NCI-H226 (cell line): ENCODE measurements at regions not wholly inside any gene's neighbourhood (a gene's known extent, or its start where the extent isn't known, plus 50 kb on each side); places are given as distances from the start of the nearest gene placed in this dataset.
"Not testable (repeated sequence)": the region's sequence is repeated elsewhere in the genome, so short reads cannot be mapped to it uniquely, and the experiment has no call there.

Source experiments
- DNase-seq: peaks from one replicate; pipeline ENCODE4 v3.0.0-alpha.2; 2015

DNA sequence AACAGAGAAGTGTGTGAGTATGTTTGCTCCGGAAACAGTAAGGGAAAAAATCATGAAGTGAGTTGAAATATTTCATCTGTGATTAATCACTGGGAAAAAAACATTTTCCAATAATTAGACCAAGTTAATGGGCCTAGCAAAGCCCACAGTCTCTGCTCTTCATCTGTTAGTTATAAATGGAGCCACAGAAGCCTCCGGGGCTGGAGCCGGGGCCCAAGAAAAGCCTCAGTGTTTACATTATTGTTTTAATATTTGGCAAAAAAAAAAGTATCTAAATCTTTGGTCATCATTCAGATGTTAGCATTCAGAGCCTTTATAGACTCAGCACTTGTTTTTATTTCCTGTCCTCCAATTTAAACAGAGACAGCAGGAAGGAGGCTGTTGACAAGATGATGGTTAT lies 115.0 kb downstream of the UBE2U start:
- DNase-seq, result no peak

GRCh38 chr1:64320007-64320406 lies 116.6 kb downstream of the UBE2U start:
- no peak for DNase-seq

- DNase-seq, result no peak
These were observed 117.0 kb downstream of the UBE2U start for GRCh38 chr1:64320470-64320869.

DNA sequence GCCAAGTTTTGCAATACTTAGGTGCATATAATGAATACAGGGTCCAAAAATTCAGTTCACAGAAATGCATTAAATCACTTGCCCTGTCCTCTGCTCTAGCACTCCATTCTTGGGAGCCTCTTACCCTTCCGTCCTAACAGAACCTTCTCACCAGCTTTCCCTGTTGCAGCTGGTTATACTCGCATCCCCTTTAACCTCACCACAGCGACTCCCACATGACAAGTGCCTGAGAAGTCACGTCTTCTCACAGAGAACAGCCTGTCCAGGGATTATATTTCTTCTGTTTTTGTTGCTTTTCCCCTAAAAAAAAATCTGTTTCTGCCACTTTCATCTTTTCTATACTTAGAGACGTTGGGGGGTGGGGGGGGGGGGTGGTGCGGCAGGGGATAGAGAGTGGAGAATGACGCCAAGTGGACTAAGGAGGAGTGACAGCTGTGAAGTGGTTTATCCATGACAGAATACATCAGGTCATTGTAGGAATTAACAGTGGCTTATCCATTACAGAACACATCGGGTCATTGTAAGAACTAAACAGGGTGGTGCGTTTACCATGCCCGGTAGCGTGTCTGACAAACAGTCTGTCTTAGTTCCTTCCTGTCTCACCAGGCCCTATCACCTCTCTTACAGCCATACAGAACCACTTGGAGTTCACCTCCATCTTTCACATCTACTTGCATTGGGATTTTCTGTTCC lies 117.6 kb downstream of the UBE2U start:
- DNase-seq, result no peak

GRCh38 chr1:64323054-64323453 lies 119.6 kb downstream of the UBE2U start:
- DNase-seq, result peak; percentile 29

DNA sequence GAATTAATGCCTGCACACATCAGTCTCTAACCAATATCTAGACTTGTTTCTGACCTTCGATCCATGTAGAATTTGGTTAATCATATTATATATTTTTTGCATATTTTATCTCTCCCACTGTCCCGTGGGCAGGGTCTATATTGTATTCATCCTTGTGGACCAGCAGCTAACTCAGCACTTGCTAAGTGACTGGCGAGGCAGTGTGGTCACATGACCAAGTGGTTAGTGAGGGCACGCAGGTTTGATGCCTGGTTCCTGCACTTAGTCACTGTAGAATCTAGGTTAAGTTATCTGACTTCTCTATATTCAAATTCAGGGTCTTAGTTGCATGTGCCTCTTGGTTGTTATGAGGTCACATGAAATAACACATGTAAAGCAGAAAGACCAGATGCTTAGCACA lies 120.5 kb downstream of the UBE2U start:
- no peak for DNase-seq

- DNase-seq, result no peak
These were observed 122.4 kb downstream of the UBE2U start for GRCh38 chr1:64325856-64326255.

- no peak for DNase-seq
These were observed 123.7 kb downstream of the UBE2U start for GRCh38 chr1:64327119-64327518.

DNA sequence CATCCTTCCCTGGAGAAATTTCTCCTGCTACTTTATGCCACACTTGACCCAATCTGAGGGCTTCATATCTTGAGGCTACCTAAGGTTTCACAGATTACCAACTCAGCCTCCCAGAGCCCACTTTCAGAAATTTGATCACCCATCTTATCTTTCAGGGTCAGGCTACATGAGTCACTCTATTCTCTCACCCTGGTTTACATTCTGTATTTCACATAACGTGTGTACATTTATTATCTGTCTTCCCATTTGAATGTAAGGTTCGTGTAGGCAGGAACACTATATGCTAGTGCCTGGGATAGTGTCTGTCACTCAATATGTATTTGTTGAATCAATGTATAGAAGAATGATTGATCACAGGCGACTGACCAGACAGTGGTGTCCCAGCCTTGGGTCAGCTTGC lies 124.8 kb downstream of the UBE2U start:
- peak; percentile 2 for DNase-seq

GRCh38 chr1:64330839-64331238 lies 127.4 kb downstream of the UBE2U start:
- no peak for DNase-seq

DNA sequence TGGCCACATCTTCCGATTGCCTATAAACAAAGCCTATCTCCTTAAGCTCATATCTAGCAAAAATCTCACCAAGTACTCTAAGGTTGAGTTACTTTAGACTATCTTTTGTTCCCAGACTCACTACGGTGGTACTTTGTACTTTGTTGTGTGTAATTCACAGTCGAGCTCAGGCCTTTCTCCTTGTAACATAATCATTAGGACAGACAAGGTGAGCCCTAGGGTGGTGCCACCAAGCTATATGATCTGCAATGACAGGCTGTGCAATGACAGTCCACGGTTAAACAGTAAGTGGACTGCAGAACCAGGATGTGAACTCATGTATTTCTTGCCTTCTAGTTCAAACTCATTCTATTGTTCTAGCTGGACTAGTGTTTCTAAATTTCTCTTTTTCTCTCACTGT lies 132.2 kb downstream of the UBE2U start:
- no peak for DNase-seq

DNA sequence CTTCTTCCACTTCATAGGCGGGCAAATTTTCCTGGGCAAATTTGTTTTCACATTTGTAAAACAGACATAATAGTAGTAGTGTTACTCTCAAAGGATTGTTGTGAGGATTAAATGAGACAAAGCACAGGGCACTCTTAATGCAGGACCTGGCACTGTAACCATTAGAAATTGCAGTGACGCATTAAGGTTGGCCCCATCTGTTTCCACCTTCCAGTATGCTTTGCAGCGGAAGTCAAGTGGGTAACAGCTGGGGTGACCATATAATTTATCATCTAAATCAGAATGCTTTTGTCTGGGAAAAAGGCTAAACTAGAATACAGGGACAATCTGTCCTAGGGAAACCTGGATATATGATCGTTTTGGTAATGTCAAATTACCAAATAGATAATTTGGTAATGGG lies 132.5 kb upstream of the CACHD1 start:
- no peak for DNase-seq

GRCh38 chr1:64337926-64338325 lies 132.0 kb upstream of the CACHD1 start:
- DNase-seq, result no peak

- no peak for DNase-seq
These were observed 129.6 kb upstream of the CACHD1 start for GRCh38 chr1:64340361-64340760.

GRCh38 chr1:64343105-64343822 lies 126.7 kb upstream of the CACHD1 start:
- DNase-seq, result peak; percentile 95

GRCh38 chr1:64343823-64344190 lies 126.1 kb upstream of the CACHD1 start:
- DNase-seq, result peak; percentile 36

GRCh38 chr1:64348270-64348960 lies 121.5 kb upstream of the CACHD1 start:
- no peak for DNase-seq

DNA sequence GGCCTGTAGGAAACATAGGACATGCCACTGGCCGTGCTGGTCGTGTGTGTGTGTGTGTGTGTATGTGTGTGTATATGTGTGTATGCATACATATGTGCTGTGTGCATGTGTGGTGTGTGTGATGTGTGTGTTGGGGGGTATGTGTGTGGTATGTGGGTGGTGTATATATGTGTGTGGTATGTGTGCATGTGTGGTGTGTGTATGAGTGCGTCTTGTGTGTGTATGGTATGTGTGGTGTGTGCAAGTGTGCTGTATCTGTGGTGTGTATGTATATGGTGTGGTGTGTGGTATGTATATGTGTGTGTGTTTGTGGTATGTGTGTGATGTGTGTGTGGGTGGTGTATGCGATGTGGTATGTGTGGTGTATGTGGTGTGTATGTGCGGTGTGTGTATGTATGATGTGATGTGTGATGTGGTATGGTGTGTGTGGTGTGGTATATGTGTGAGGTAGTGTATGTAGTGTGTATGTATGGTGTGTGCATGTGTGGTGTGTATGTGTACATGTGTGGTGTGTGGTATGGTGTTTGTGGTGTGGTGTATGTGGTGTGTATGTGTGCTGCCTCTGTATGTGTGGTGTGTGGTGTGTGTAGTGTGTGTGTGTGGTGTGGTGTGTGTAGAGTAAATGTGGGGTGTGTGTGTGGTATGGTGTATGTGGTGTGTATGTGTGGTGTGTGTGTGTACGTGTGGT lies 120.8 kb upstream of the CACHD1 start:
- no peak for DNase-seq

- not testable (repeated sequence) for DNase-seq
These were observed 114.4 kb upstream of the CACHD1 start for GRCh38 chr1:64355534-64355933.

DNA sequence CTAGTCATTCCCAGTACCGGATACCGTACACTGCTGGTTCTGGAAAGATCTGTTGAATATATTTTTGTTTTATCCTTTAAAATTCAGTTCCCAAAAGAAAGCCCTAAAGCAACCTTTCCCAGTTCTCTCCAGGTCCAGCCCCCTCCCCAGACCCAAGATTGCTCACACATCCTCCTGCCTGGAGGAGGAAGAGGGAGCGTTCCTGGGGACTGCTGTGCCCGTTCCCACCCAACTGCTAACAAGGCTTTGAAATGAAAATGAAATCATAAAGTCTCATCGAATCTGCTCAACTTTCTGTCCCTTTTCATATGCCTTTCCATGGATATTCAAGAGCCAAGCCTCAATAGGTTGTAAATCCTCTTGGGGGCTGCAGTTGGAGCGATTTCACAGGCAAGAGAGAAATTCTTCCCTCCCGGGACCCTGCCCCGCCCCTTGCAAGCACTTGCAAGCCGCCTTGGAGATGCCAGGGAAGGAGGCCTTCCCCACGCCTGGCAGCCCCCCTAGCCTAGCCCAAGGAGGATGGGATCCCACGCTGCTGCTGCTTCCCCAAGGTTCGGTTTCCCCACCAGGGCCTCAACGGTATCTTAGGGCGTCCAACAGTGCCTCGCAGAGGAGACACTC lies 113.2 kb upstream of the CACHD1 start:
- no peak for DNase-seq

GRCh38 chr1:64357422-64357821 lies 112.5 kb upstream of the CACHD1 start:
- DNase-seq, result no peak

DNA sequence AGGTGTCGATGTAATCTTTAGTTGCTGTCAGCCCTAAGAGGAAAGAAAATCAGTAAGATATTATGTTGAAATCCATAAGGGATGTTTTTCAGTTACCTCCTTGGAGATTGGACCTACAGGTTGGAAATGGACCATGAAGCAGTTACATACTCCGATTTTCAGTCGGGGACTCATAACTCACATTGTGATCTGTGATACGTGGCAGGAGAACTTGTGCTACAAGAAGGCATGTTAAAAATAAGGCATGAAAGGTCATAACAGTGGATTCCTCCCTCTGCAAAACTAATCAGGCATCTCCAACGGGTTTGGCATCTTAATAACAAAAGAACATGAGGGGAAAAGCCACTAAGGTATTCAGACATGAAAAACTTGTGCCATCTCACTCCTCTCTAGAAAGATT lies 111.2 kb upstream of the CACHD1 start:
- no peak for DNase-seq

- DNase-seq, result no peak
These were observed 108.0 kb upstream of the CACHD1 start for GRCh38 chr1:64361974-64362373.
